OCI-LY7 (cell line): ENCODE measurements at regions not wholly inside any gene's neighbourhood (a gene's known extent, or its start where the extent isn't known, plus 50 kb on each side); places are given as distances from the start of the nearest gene placed in this dataset.

Source experiments
- BruUV-seq: library from RNA; stranded (reverse); fragments of 400-500 nt; replicated peaks from 2 replicates; lab custom pipeline; 2021; lab: Mats Ljungman, UMichigan
- CTCF ChIA-PET: fragments of 300-600 bp; sonication (Branson Sonifier 250); formaldehyde crosslinking; loops from one replicate; lab custom pipeline; 2022; ENCODE audit warnings: antibody characterized with exemption; ENCODE audit not compliant: unreplicated experiment; lab: Charles Lee
- POLR2A ChIA-PET: fragments of 300-600 bp; sonication (Branson Sonifier 250); formaldehyde crosslinking; loops from one replicate; lab custom pipeline; 2022; ENCODE audit warnings: antibody characterized with exemption; lab: Charles Lee
- DNase-seq: peaks from one replicate; pipeline ENCODE4 v3.0.0-alpha.2; 2015; ENCODE audit warnings: low spot score
- H2AFZ ChIP-seq: fragments of 200-600 bp; sonication (generic), shearing (Covaris generic); 2 replicates; pipeline ENCODE4 v1.6.1; 2014; ENCODE audit warnings: mild to moderate bottlenecking, antibody characterized with exemption, low read length, moderate library complexity
- H3K27ac ChIP-seq: fragments of 200-600 bp; sonication (generic); 2 replicates; pipeline ENCODE4 v1.5.1; 2014; ENCODE audit warnings: mixed run types, low read depth, mild to moderate bottlenecking, moderate library complexity, low read length, inconsistent platforms; ENCODE audit not compliant: poor library complexity, severe bottlenecking
- H3K36me3 ChIP-seq: fragments of 200-600 bp; sonication (generic); 2 replicates; pipeline ENCODE4 v1.6.1; 2014; ENCODE audit warnings: mild to moderate bottlenecking, antibody characterized with exemption, low read length, moderate library complexity, mixed read lengths; ENCODE audit not compliant: insufficient read depth
- H3K4me1 ChIP-seq: fragments of 200-600 bp; sonication (generic); 2 replicates; pipeline ENCODE4 v1.5.1; 2014; ENCODE audit warnings: mild to moderate bottlenecking, low read length; ENCODE audit not compliant: insufficient read depth, poor library complexity, severe bottlenecking
- H3K4me2 ChIP-seq: fragments of 200-600 bp; sonication (generic); 2 replicates; pipeline ENCODE4 v1.6.1; 2014; ENCODE audit warnings: mild to moderate bottlenecking, low read length
- H3K4me3 ChIP-seq: fragments of 200-600 bp; sonication (generic); 2 replicates; pipeline ENCODE4 v1.5.1; 2014; ENCODE audit warnings: mild to moderate bottlenecking, low read depth, low read length; ENCODE audit not compliant: poor library complexity, severe bottlenecking
- H3K79me2 ChIP-seq: fragments of 200-600 bp; sonication (generic); 2 replicates; pipeline ENCODE4 v1.6.1; 2016; ENCODE audit warnings: low read depth, mild to moderate bottlenecking, low read length, moderate library complexity, mixed read lengths; ENCODE audit not compliant: insufficient read depth
- H3K9me2 ChIP-seq: fragments of 200-600 bp; sonication (generic); 2 replicates; pipeline ENCODE4 v1.6.1; 2016; ENCODE audit warnings: mild to moderate bottlenecking, low read length, mixed read lengths; ENCODE audit not compliant: insufficient read depth
- H3K9me3 ChIP-seq: fragments of 200-600 bp; sonication (generic); 2 replicates; pipeline ENCODE4 v1.6.1; 2014; ENCODE audit warnings: mild to moderate bottlenecking, mixed run types, low read length, mixed read lengths
- H4K20me1 ChIP-seq: fragments of 200-600 bp; sonication (generic); 2 replicates; pipeline ENCODE4 v1.6.1; 2014; ENCODE audit warnings: mild to moderate bottlenecking, antibody characterized with exemption, low read length, moderate library complexity, mixed read lengths; ENCODE audit not compliant: insufficient read depth
- EZH2phosphoT487 ChIP-seq: fragments of 200-600 bp; sonication (generic); IDR thresholded peaks from 2 replicates; pipeline ENCODE4 v1.6.1; 2018; ENCODE audit warnings: low read depth, borderline replicate concordance, mild to moderate bottlenecking, mixed run types, antibody characterized with exemption, low read length, moderate library complexity, mixed read lengths
- intact Hi-C: fragments of 100-400 bp; cut with micrococcal nuclease; formaldehyde crosslinking; loops from one replicate; pipeline ENCODE4 v1.10.0; 2022; ENCODE audit not compliant: unreplicated experiment
- TF ChIP-seq, protein P1 (sequence below): fragments of 200-600 bp; sonication (generic); conservative IDR thresholded peaks from 2 replicates; pipeline ENCODE4 v1.5.1; 2014; ENCODE audit warnings: mild to moderate bottlenecking, antibody characterized with exemption, low read length, moderate library complexity, mixed read lengths

DNA sequence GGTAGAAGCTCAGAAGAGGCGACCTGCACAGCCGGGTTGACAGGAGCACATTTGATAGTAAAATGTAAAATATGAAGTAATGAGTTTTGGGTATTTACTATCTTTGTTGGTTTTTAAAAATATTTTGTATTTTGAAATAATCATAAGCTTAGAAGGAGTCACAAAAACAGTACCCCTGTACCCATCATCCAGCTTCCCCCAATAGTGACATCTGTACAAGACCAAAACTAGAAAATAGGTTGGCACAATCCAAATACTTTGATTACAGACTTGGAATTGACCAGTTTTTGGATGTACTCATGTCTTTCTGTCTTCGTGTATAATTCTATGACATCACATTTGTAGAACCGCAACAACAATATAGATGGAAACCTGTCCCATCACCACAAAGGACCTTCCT, 413.1 kb upstream of the PODXL start:
- H3K79me2 ChIP-seq, result no peaks in the 10 kb centered on the region
- no TSS peak for BruUV-seq
- ChIA-PET POLR2A (interaction anchor here (0.6 to 0.9 kb wide), 3 partner anchors 11 to 1576 kb away, joined by 3 read pairs; no protein-coding TSS in a partner anchor), CTCF (no interaction called here)
- H3K9me3 ChIP-seq, result no peaks in the 10 kb centered on the region
- no peaks in the 10 kb centered on the region for H3K4me1 ChIP-seq
- no peak for TF ChIP-seq EZH2phosphoT487
- TF ChIP-seq, protein P1, sequence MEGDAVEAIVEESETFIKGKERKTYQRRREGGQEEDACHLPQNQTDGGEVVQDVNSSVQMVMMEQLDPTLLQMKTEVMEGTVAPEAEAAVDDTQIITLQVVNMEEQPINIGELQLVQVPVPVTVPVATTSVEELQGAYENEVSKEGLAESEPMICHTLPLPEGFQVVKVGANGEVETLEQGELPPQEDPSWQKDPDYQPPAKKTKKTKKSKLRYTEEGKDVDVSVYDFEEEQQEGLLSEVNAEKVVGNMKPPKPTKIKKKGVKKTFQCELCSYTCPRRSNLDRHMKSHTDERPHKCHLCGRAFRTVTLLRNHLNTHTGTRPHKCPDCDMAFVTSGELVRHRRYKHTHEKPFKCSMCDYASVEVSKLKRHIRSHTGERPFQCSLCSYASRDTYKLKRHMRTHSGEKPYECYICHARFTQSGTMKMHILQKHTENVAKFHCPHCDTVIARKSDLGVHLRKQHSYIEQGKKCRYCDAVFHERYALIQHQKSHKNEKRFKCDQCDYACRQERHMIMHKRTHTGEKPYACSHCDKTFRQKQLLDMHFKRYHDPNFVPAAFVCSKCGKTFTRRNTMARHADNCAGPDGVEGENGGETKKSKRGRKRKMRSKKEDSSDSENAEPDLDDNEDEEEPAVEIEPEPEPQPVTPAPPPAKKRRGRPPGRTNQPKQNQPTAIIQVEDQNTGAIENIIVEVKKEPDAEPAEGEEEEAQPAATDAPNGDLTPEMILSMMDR, result no peak
- no peak overlapping the region for H3K27ac ChIP-seq
- H2AFZ ChIP-seq, result no peak overlapping the region
- no peak for DNase-seq
- H3K36me3 ChIP-seq, result no peaks in the 10 kb centered on the region
- intact Hi-C loops, result no loop called here
- no peak overlapping the region for H3K4me2 ChIP-seq
- no peak overlapping the region for H3K4me3 ChIP-seq
- no peaks in the 10 kb centered on the region for H4K20me1 ChIP-seq
- H3K9me2 ChIP-seq, result no peaks in the 10 kb centered on the region

DNA sequence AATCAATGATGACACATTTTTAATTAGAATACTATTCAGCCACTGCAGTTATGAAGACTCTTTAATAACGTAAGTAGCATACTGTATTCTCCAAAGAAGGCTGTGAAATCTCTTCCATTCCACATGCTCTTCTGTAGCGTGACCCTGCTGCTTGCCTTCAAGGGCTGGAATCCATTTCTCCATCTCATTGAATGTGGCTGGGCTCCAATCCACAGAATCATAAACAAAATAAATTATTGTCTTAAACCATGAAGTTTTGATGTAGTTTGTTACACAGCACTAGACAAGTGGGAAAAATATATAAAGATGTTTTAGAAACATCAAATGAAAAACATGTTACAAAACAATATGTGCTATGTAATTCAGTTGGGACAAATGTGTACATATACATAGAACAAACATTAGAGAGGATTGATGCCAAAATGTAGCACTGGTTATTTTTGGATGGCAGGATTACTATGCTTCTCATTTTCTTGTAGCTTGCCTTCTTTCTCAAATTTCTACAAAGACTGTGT, 410.8 kb upstream of the PODXL start:
- no TSS peak for BruUV-seq
- no peak overlapping the region for H3K4me3 ChIP-seq
- H3K36me3 ChIP-seq, result no peaks in the 10 kb centered on the region
- CTCF ChIA-PET, result no interaction called here
- no peaks in the 10 kb centered on the region for H3K9me3 ChIP-seq
- no peaks in the 10 kb centered on the region for H3K9me2 ChIP-seq
- H3K4me2 ChIP-seq, result no peak overlapping the region
- no peak overlapping the region for H3K27ac ChIP-seq
- H3K79me2 ChIP-seq, result no peaks in the 10 kb centered on the region
- TF ChIP-seq, protein P1, result no peak
- no peak for TF ChIP-seq EZH2phosphoT487
- intact Hi-C loops, result no loop called here
- H4K20me1 ChIP-seq, result no peaks in the 10 kb centered on the region
- no peak for DNase-seq
- POLR2A ChIA-PET, result no interaction called here
- H2AFZ ChIP-seq, result no peak overlapping the region
- no peaks in the 10 kb centered on the region for H3K4me1 ChIP-seq

- Histone ChIP-seq H3K27ac (no peak overlapping the region), H3K36me3 (no peaks in the 10 kb centered on the region), H2AFZ (no peak overlapping the region), H3K4me2 (no peak overlapping the region), H4K20me1 (no peaks in the 10 kb centered on the region), H3K9me2 (no peaks in the 10 kb centered on the region), H3K79me2 (no peaks in the 10 kb centered on the region), H3K9me3 (no peaks in the 10 kb centered on the region), H3K4me3 (no peak overlapping the region), H3K4me1 (no peaks in the 10 kb centered on the region)
- TF ChIP-seq, protein P1, result no peak
- TF ChIP-seq EZH2phosphoT487, result no peak
- POLR2A ChIA-PET, result interaction anchor here (0.6 kb wide), 1 partner anchor 361 kb away, joined by 5 read pairs; no protein-coding TSS in a partner anchor
- intact Hi-C loops, result no loop called here
- no TSS peak for BruUV-seq
- CTCF ChIA-PET, result no interaction called here
- no peak for DNase-seq
These were observed 407.8 kb upstream of the PODXL start for GRCh38 chr7:131964203-131964602.
